Endothelial cell (in vitro differentiated cells): ENCODE measurements at regions not wholly inside any gene's neighbourhood (a gene's known extent, or its start where the extent isn't known, plus 50 kb on each side); places are given as distances from the start of the nearest gene placed in this dataset.
A peak's percentile ranks its signal among the peaks of the same experiment; 100 is the strongest.

ENCODE experiments used
- DNase-seq: peaks from one replicate; pipeline ENCODE4 v3.0.0; 2021; ENCODE audit warnings: low spot score
- H3K27ac Mint-ChIP-seq: one replicate; pipeline ENCODE4 v1.8.0; 2021; ENCODE audit warnings: mixed read lengths, inconsistent platforms; ENCODE audit not compliant: unreplicated experiment
- H3K27me3 Mint-ChIP-seq: one replicate; pipeline ENCODE4 v1.8.0; 2021; ENCODE audit warnings: mild to moderate bottlenecking, moderate library complexity, mixed read lengths, inconsistent platforms; ENCODE audit not compliant: unreplicated experiment
- H3K36me3 Mint-ChIP-seq: one replicate; pipeline ENCODE4 v1.8.0; 2021; ENCODE audit warnings: mild to moderate bottlenecking, low read depth, mixed read lengths, inconsistent platforms; ENCODE audit not compliant: unreplicated experiment
- H3K4me1 Mint-ChIP-seq: one replicate; pipeline ENCODE4 v1.8.0; 2021; ENCODE audit warnings: mild to moderate bottlenecking, mixed read lengths, inconsistent platforms; ENCODE audit not compliant: unreplicated experiment
- H3K4me3 Mint-ChIP-seq: one replicate; pipeline ENCODE4 v1.8.0; 2021; ENCODE audit warnings: mild to moderate bottlenecking, mixed read lengths, inconsistent platforms; ENCODE audit not compliant: unreplicated experiment
- H3K9me3 Mint-ChIP-seq: one replicate; pipeline ENCODE4 v1.8.0; 2021; ENCODE audit warnings: mixed read lengths, inconsistent platforms; ENCODE audit not compliant: unreplicated experiment
- CTCF ChIP-seq: fragments of 200-600 bp; sonication (generic); IDR thresholded peaks from one replicate; pipeline ENCODE4 v1.5.0; 2021; ENCODE audit warnings: antibody characterized with exemption; ENCODE audit not compliant: unreplicated experiment

- Mint-ChIP-seq H3K36me3 (no peaks in the 10 kb centered on the region), H3K4me3 (peak overlapping the region; percentile 32), H3K9me3 (no peaks in the 10 kb centered on the region), H3K27ac (no peak overlapping the region), H3K4me1 (peaks cover 4% of the 10 kb centered on the region), H3K27me3 (peaks cover 1% of the 10 kb centered on the region)
- peak; percentile 84 for TF ChIP-seq CTCF
- DNase-seq, result peak; percentile 73
These were observed 55.2 kb upstream of the CHRNA7 start for GRCh38 chr15:31974855-31975829.

- no peaks in the 10 kb centered on the region for H3K9me3 Mint-ChIP-seq
- peaks cover 1% of the 10 kb centered on the region for H3K27me3 Mint-ChIP-seq
- no peak for DNase-seq
- peak overlapping the region; percentile 32 for H3K4me3 Mint-ChIP-seq
- no peak overlapping the region for H3K27ac Mint-ChIP-seq
- H3K36me3 Mint-ChIP-seq, result no peaks in the 10 kb centered on the region
- H3K4me1 Mint-ChIP-seq, result peaks cover 4% of the 10 kb centered on the region
- TF ChIP-seq CTCF, result no peak
These were observed 54.5 kb upstream of the CHRNA7 start for GRCh38 chr15:31975830-31976229.

GRCh38 chr15:31977138-31977537 is 53.2 kb upstream of the CHRNA7 start:
- H3K4me1 Mint-ChIP-seq, result peaks cover 4% of the 10 kb centered on the region
- no peaks in the 10 kb centered on the region for H3K36me3 Mint-ChIP-seq
- no peak overlapping the region for H3K27ac Mint-ChIP-seq
- H3K4me3 Mint-ChIP-seq, result no peak overlapping the region
- H3K9me3 Mint-ChIP-seq, result no peaks in the 10 kb centered on the region
- H3K27me3 Mint-ChIP-seq, result peaks cover 1% of the 10 kb centered on the region
- no peak for DNase-seq
- no peak for TF ChIP-seq CTCF

- Mint-ChIP-seq H3K9me3 (no peaks in the 10 kb centered on the region), H3K27me3 (peaks cover 1% of the 10 kb centered on the region), H3K36me3 (no peaks in the 10 kb centered on the region), H3K4me3 (no peak overlapping the region), H3K27ac (peak overlapping the region; percentile 13), H3K4me1 (peaks cover 4% of the 10 kb centered on the region)
- peak; percentile 90 for TF ChIP-seq CTCF
- DNase-seq, result peak; percentile 86
These were observed 52.3 kb upstream of the CHRNA7 start for GRCh38 chr15:31977812-31978661.
